IMR-90 (cell line): ENCODE measurements at regions not wholly inside any gene's neighbourhood (a gene's known extent, or its start where the extent isn't known, plus 50 kb on each side); places are given as distances from the start of the nearest gene placed in this dataset.

Source experiments
- ATAC-seq: fragments of 200-7000 bp; cut with Tn5 transposase; 2 replicates; pipeline ENCODE4 v1.9.1; 2020; ENCODE audit warnings: low read depth, mild to moderate bottlenecking, moderate library complexity
- BruUV-seq: library from RNA; stranded (reverse); fragments of 400-500 nt; replicated peaks from 2 replicates; lab custom pipeline; 2021; lab: Mats Ljungman, UMichigan
- CTCF ChIA-PET: fragments of 300-600 bp; formaldehyde crosslinking; extraction: SDS; loops from one replicate; lab custom pipeline; 2021; ENCODE audit warnings: antibody characterized with exemption; lab: Yijun Ruan, JAX
- POLR2A ChIA-PET: fragments of 300-600 bp; sonication (Branson Sonifier 250); formaldehyde crosslinking; loops from one replicate; lab custom pipeline; 2022; ENCODE audit warnings: antibody characterized with exemption; ENCODE audit not compliant: unreplicated experiment; lab: Charles Lee
- DNase-seq: peaks from one replicate; pipeline ENCODE4 v3.0.0; 2013
- H2AFZ ChIP-seq: replicated peaks from 2 replicates; pipeline ENCODE3; 2013; ENCODE audit warnings: low read length, mild to moderate bottlenecking; ENCODE audit not compliant: poor library complexity
- H2AK5ac ChIP-seq: 2 replicates; pipeline ENCODE4 v1.6.1; 2013; ENCODE audit warnings: low read depth, low read length, inconsistent platforms
- H2AK9ac ChIP-seq: replicated peaks from 2 replicates; pipeline ENCODE3; 2013; ENCODE audit warnings: mild to moderate bottlenecking, low read depth, low read length, moderate library complexity; ENCODE audit not compliant: poor library complexity
- H2BK120ac ChIP-seq: 2 replicates; pipeline ENCODE4 v1.6.1; 2013; ENCODE audit warnings: low read depth, low read length, inconsistent platforms
- H2BK15ac ChIP-seq: 3 replicates; pipeline ENCODE4 v1.6.1; 2013; ENCODE audit warnings: low read depth, low read length, inconsistent platforms
- H2BK20ac ChIP-seq: 2 replicates; pipeline ENCODE4 v1.6.1; 2013; ENCODE audit warnings: low read depth, mild to moderate bottlenecking, inconsistent platforms, low read length, moderate library complexity
- H2BK5ac ChIP-seq: 2 replicates; pipeline ENCODE4 v1.6.1; 2013; ENCODE audit warnings: mild to moderate bottlenecking, low read depth, low read length, inconsistent platforms; ENCODE audit not compliant: poor library complexity, severe bottlenecking
- H3K14ac ChIP-seq: replicated peaks from 2 replicates; pipeline ENCODE4 v1.6.1; 2013; ENCODE audit warnings: low read depth, low read length, inconsistent platforms
- H3K18ac ChIP-seq: 2 replicates; pipeline ENCODE4 v1.6.1; 2013; ENCODE audit warnings: low read depth, low read length, control low read depth
- H3K23ac ChIP-seq: 2 replicates; pipeline ENCODE4 v1.6.1; 2013; ENCODE audit warnings: low read depth, low read length, inconsistent platforms
- H3K27ac ChIP-seq: 2 replicates; pipeline ENCODE4 v1.5.1; 2013; ENCODE audit warnings: mild to moderate bottlenecking, control low read depth, low read length; ENCODE audit not compliant: insufficient read depth
- H3K27me3 ChIP-seq: 2 replicates; pipeline ENCODE4 v1.6.1; 2013; ENCODE audit warnings: low read length; ENCODE audit not compliant: control insufficient read depth, insufficient read depth
- H3K36me3 ChIP-seq: 2 replicates; pipeline ENCODE4 v1.6.1; 2013; ENCODE audit warnings: low read length, mixed read lengths; ENCODE audit not compliant: control insufficient read depth, insufficient read depth
- H3K4ac ChIP-seq: 2 replicates; pipeline ENCODE4 v1.6.1; 2013; ENCODE audit warnings: low read depth, low read length, inconsistent platforms
- H3K4me1 ChIP-seq: 2 replicates; pipeline ENCODE4 v1.6.1; 2013; ENCODE audit warnings: low read length, mixed read lengths; ENCODE audit not compliant: control insufficient read depth, insufficient read depth
- H3K4me2 ChIP-seq: 2 replicates; pipeline ENCODE4 v1.6.1; 2013; ENCODE audit warnings: low read depth, mild to moderate bottlenecking, control low read depth, low read length, moderate library complexity
- H3K4me3 ChIP-seq: 2 replicates; pipeline ENCODE4 v1.5.1; 2013; ENCODE audit warnings: low read depth, mild to moderate bottlenecking, control low read depth, low read length, moderate library complexity; ENCODE audit not compliant: insufficient read depth
- H3K56ac ChIP-seq: 2 replicates; pipeline ENCODE4 v1.6.1; 2013; ENCODE audit warnings: low read length, inconsistent platforms; ENCODE audit not compliant: insufficient read depth; ENCODE audit errors: extremely low read depth
- H3K79me1 ChIP-seq, 2 experiments: 2 replicates each; pipeline ENCODE4 v1.6.1; 2013; ENCODE audit warnings: low read length in 2 of 2, inconsistent platforms in 1 of 2, low read depth in 1 of 2
- H3K9ac ChIP-seq: 2 replicates; pipeline ENCODE4 v1.6.1; 2013; ENCODE audit warnings: low read depth, low read length, control low read depth
- H3K9me1 ChIP-seq: 2 replicates; pipeline ENCODE4 v1.6.1; 2013; ENCODE audit warnings: low read length, inconsistent platforms; ENCODE audit not compliant: insufficient read depth
- H3K9me3 ChIP-seq: 2 replicates; pipeline ENCODE4 v1.6.1; 2013; ENCODE audit warnings: low read length; ENCODE audit not compliant: control insufficient read depth, insufficient read depth
- H4K20me1 ChIP-seq: 2 replicates; pipeline ENCODE4 v1.6.1; 2013; ENCODE audit warnings: low read length, inconsistent platforms; ENCODE audit not compliant: insufficient read depth
- H4K5ac ChIP-seq: 2 replicates; pipeline ENCODE4 v1.6.1; 2013; ENCODE audit warnings: mild to moderate bottlenecking, low read depth, low read length, control low read depth
- H4K8ac ChIP-seq, 2 experiments: 2 replicates each; pipeline ENCODE4 v1.6.1; 2013; ENCODE audit warnings: low read depth in 2 of 2, low read length in 2 of 2, control low read depth in 1 of 2, inconsistent platforms in 1 of 2
- H4K91ac ChIP-seq: 2 replicates; pipeline ENCODE4 v1.6.1; 2013; ENCODE audit warnings: low read depth, low read length, inconsistent platforms; ENCODE audit not compliant: insufficient read depth
- BHLHE40 ChIP-seq: fragments of 150-350 bp; IDR thresholded peaks from 2 replicates; pipeline ENCODE4 v1.6.1; 2016; ENCODE audit warnings: mild to moderate bottlenecking, low read depth, low read length
- CEBPB ChIP-seq: IDR thresholded peaks from 2 replicates; pipeline ENCODE4 v1.6.1; 2012; ENCODE audit warnings: low read depth, low read length, improper control_type of control experiment
- CHD1 ChIP-seq: IDR thresholded peaks from 2 replicates; pipeline ENCODE4 v1.6.1; 2012; ENCODE audit warnings: low read depth, low read length, improper control_type of control experiment
- FOS ChIP-seq: fragments of 150-350 bp; IDR thresholded peaks from 2 replicates; pipeline ENCODE4 v1.6.1; 2016; ENCODE audit warnings: low read depth, low read length
- MAFK ChIP-seq: IDR thresholded peaks from 2 replicates; pipeline ENCODE4 v1.6.1; 2012; ENCODE audit warnings: low read depth, low read length, improper control_type of control experiment
- MAZ ChIP-seq: IDR thresholded peaks from 2 replicates; pipeline ENCODE4 v1.6.1; 2012; ENCODE audit warnings: low read depth, mild to moderate bottlenecking, low read length, improper control_type of control experiment, moderate library complexity, borderline replicate concordance
- MXI1 ChIP-seq: IDR thresholded peaks from 2 replicates; pipeline ENCODE4 v1.6.1; 2012; ENCODE audit warnings: low read depth, mild to moderate bottlenecking, low read length, moderate library complexity, borderline replicate concordance
- NFE2L2 ChIP-seq: fragments of 150-350 bp; IDR thresholded peaks from 2 replicates; pipeline ENCODE4 v1.6.1; 2016; ENCODE audit warnings: low read depth, mild to moderate bottlenecking, low read length
- POLR2A ChIP-seq: IDR thresholded peaks from 2 replicates; pipeline ENCODE4 v1.6.1; 2012; ENCODE audit warnings: mild to moderate bottlenecking, low read depth, low read length
- RAD21 ChIP-seq: IDR thresholded peaks from 2 replicates; pipeline ENCODE4 v1.6.1; 2012; ENCODE audit warnings: low read length, improper control_type of control experiment
- RCOR1 ChIP-seq: IDR thresholded peaks from 2 replicates; pipeline ENCODE4 v1.6.1; 2012; ENCODE audit warnings: mild to moderate bottlenecking, low read length, improper control_type of control experiment; ENCODE audit not compliant: insufficient replicate concordance
- RFX5 ChIP-seq: IDR thresholded peaks from 2 replicates; pipeline ENCODE4 v1.8.0; 2012; ENCODE audit warnings: low read depth, mild to moderate bottlenecking, low read length, moderate library complexity
- SMC3 ChIP-seq: fragments of 150-350 bp; IDR thresholded peaks from 2 replicates; pipeline ENCODE4 v1.6.1; 2016; ENCODE audit warnings: low read depth, mild to moderate bottlenecking, antibody characterized with exemption, low read length, moderate library complexity
- WGBS, 2 experiments: methylation state at CpG; one replicate each; pipeline versions ENCODE4 v1.1.5 to v1.1.7; 2013; ENCODE audit warnings: missing lambda C conversion rate in 2 of 2; ENCODE audit not compliant: insufficient read length in 1 of 2; ENCODE audit errors: extremely low coverage in 2 of 2; 5-methylcytosine and 5-hydroxymethylcytosine counted together
- dilution Hi-C: fragments of 300-500 bp; cut with HindIII; formaldehyde crosslinking; loops from one replicate; pipeline ENCODE4 v1.14.3; 2018; ENCODE audit warnings: low sequenced_read_pairs; ENCODE audit not compliant: unreplicated experiment
- in situ Hi-C: fragments of 300-500 bp; cut with MboI; formaldehyde crosslinking; loops from 3 replicates; pipeline ENCODE4 v1.14.3; 2019; ENCODE audit warnings: low sequenced_read_pairs, inconsistent platforms, mixed read lengths
- intact Hi-C: fragments of 100-400 bp; cut with micrococcal nuclease; formaldehyde crosslinking; loops from 2 replicates; pipeline ENCODE4 v1.10.0; 2022
- TF ChIP-seq, protein P1 (sequence below): conservative IDR thresholded peaks from 2 replicates; pipeline ENCODE4 v1.5.1; 2012; ENCODE audit warnings: mild to moderate bottlenecking, low read depth, low read length, improper control_type of control experiment
- TF ChIP-seq, protein P2 (sequence below): fragments of 150-350 bp; IDR thresholded peaks from 2 replicates; pipeline ENCODE4 v1.6.1; 2017; ENCODE audit warnings: mild to moderate bottlenecking, antibody characterized with exemption, low read length, low read depth
- TF ChIP-seq, protein P3 (sequence below): fragments of 150-350 bp; IDR thresholded peaks from 2 replicates; pipeline ENCODE4 v1.6.1; 2016; ENCODE audit warnings: low read depth, mild to moderate bottlenecking, low read length, moderate library complexity, borderline replicate concordance

DNA sequence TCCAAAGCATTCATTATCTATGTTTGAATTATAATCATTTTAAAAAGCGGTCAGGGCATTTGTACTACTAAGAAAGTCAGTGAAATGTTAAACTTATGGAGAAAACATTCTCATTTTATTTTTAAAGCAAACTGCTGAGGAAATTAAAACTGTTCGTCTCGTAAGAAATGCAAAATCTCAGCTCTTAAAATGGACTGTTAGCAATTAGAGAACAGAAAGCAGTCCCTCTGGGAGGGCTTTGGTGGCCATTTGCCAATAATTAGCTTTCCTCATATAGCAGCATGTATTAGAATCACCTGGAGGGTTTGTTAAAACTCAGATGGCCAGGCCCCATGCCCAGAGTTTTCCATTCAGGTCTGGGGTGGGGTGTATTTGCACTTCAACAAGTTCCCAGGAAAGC, 120.7 kb upstream of the RASEF start:
- Histone ChIP-seq H4K5ac (no peak overlapping the region), H3K4ac (no peak overlapping the region), H2AK9ac (no peak overlapping the region), H3K4me2 (no peak overlapping the region), H3K9me1 (no peaks in the 10 kb centered on the region), H3K27me3 (no peaks in the 10 kb centered on the region), H3K4me1 (no peaks in the 10 kb centered on the region), H2BK120ac (no peak overlapping the region), H3K36me3 (no peaks in the 10 kb centered on the region), H3K14ac (no peak overlapping the region), H2BK20ac (no peak overlapping the region), H3K4me3 (no peak overlapping the region), H2BK15ac (no peak overlapping the region), H4K91ac (no peak overlapping the region), H2AK5ac (no peak overlapping the region), H3K9me3 (no peaks in the 10 kb centered on the region), H3K18ac (no peak overlapping the region), H3K56ac (no peak overlapping the region), H2AFZ (no peak overlapping the region), H2BK5ac (no peak overlapping the region), H3K9ac (no peak overlapping the region), H4K20me1 (no peaks in the 10 kb centered on the region), H3K23ac (no peak overlapping the region), H3K79me1 (no peaks in the 10 kb centered on the region), H4K8ac (no peak overlapping the region), H3K27ac (no peak overlapping the region)
- intact Hi-C loops (no loop called here), in situ Hi-C loops (no loop called here), dilution Hi-C loops (no loop called here)
- no peak for ATAC-seq
- no TSS peak for BruUV-seq
- ChIA-PET CTCF (no interaction called here), POLR2A (no interaction called here)
- no peak for DNase-seq
- no peak for TF ChIP-seq POLR2A
- TF ChIP-seq RCOR1, result no peak
- TF ChIP-seq NFE2L2, result no peak
- no peak for TF ChIP-seq FOS
- TF ChIP-seq MXI1, result no peak
- TF ChIP-seq CHD1, result no peak
- TF ChIP-seq, protein P1, sequence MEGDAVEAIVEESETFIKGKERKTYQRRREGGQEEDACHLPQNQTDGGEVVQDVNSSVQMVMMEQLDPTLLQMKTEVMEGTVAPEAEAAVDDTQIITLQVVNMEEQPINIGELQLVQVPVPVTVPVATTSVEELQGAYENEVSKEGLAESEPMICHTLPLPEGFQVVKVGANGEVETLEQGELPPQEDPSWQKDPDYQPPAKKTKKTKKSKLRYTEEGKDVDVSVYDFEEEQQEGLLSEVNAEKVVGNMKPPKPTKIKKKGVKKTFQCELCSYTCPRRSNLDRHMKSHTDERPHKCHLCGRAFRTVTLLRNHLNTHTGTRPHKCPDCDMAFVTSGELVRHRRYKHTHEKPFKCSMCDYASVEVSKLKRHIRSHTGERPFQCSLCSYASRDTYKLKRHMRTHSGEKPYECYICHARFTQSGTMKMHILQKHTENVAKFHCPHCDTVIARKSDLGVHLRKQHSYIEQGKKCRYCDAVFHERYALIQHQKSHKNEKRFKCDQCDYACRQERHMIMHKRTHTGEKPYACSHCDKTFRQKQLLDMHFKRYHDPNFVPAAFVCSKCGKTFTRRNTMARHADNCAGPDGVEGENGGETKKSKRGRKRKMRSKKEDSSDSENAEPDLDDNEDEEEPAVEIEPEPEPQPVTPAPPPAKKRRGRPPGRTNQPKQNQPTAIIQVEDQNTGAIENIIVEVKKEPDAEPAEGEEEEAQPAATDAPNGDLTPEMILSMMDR, result no peak
- no peak for TF ChIP-seq SMC3
- no peak for TF ChIP-seq MAZ
- TF ChIP-seq, protein P2, sequence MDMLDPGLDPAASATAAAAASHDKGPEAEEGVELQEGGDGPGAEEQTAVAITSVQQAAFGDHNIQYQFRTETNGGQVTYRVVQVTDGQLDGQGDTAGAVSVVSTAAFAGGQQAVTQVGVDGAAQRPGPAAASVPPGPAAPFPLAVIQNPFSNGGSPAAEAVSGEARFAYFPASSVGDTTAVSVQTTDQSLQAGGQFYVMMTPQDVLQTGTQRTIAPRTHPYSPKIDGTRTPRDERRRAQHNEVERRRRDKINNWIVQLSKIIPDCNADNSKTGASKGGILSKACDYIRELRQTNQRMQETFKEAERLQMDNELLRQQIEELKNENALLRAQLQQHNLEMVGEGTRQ, result no peak
- TF ChIP-seq RAD21, result no peak
- TF ChIP-seq RFX5, result no peak
- no peak for TF ChIP-seq CEBPB
- no peak for TF ChIP-seq MAFK
- TF ChIP-seq BHLHE40, result no peak
- TF ChIP-seq, protein P3, sequence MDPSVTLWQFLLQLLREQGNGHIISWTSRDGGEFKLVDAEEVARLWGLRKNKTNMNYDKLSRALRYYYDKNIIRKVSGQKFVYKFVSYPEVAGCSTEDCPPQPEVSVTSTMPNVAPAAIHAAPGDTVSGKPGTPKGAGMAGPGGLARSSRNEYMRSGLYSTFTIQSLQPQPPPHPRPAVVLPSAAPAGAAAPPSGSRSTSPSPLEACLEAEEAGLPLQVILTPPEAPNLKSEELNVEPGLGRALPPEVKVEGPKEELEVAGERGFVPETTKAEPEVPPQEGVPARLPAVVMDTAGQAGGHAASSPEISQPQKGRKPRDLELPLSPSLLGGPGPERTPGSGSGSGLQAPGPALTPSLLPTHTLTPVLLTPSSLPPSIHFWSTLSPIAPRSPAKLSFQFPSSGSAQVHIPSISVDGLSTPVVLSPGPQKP, result no peak
- WGBS, 2 experiments, result no CpG with 5 or more reads among the region's 3 CpGs
